Dermis microvascular lymphatic vessel endothelial cell (primary cell): ENCODE measurements at regions not wholly inside any gene's neighbourhood (a gene's known extent, or its start where the extent isn't known, plus 50 kb on each side); places are given as distances from the start of the nearest gene placed in this dataset.
"Not testable (repeated sequence)": the region's sequence is repeated elsewhere in the genome, so short reads cannot be mapped to it uniquely, and the experiment has no call there.

Source experiments
- DNase-seq, 2 donors: peaks; one replicate each; pipeline versions ENCODE4 v3.0.0 to v3.0.0-alpha.2; 2010; ENCODE audit warnings: low read depth in 2 of 2

GRCh38 chr1:29549728-29550118, 313.4 kb downstream of the PTPRU start:
- DNase-seq: not testable (repeated sequence)

GRCh38 chr1:29549001-29549400, 312.7 kb downstream of the PTPRU start:
- DNase-seq: no peak

- DNase-seq: no peak
Observed at GRCh38 chr1:29548091-29548490, 311.8 kb downstream of the PTPRU start.

GRCh38 chr1:29547300-29547699, 311.0 kb downstream of the PTPRU start:
- no peak for DNase-seq

GRCh38 chr1:29546496-29546895, 310.2 kb downstream of the PTPRU start:
- no peak for DNase-seq

GRCh38 chr1:29544406-29544805, 308.1 kb downstream of the PTPRU start:
- DNase-seq: no peak

GRCh38 chr1:29543586-29543985, 307.3 kb downstream of the PTPRU start:
- DNase-seq: no peak

- DNase-seq: peak in 1 of 2 donors; percentile 10
Observed at GRCh38 chr1:29542548-29542947, 306.2 kb downstream of the PTPRU start.

- no peak for DNase-seq
Observed at GRCh38 chr1:29541631-29542030, 305.3 kb downstream of the PTPRU start.

GRCh38 chr1:29540801-29541357, 304.6 kb downstream of the PTPRU start:
- no peak for DNase-seq

GRCh38 chr1:29539971-29540370, 303.6 kb downstream of the PTPRU start:
- no peak for DNase-seq

- DNase-seq: no peak
Observed at GRCh38 chr1:29538586-29538985, 302.3 kb downstream of the PTPRU start.

GRCh38 chr1:29532751-29533150, 296.4 kb downstream of the PTPRU start:
- DNase-seq: no peak

GRCh38 chr1:29532285-29532684, 296.0 kb downstream of the PTPRU start:
- DNase-seq: no peak

GRCh38 chr1:29531596-29531995, 295.3 kb downstream of the PTPRU start:
- no peak for DNase-seq

- DNase-seq: no peak
Observed at GRCh38 chr1:29529677-29530278, 293.5 kb downstream of the PTPRU start.

GRCh38 chr1:29527314-29528004, 291.1 kb downstream of the PTPRU start:
- DNase-seq: no peak

- no peak for DNase-seq
Observed at GRCh38 chr1:29525941-29526340, 289.6 kb downstream of the PTPRU start.

- DNase-seq: no peak
Observed at GRCh38 chr1:29524285-29525065, 288.2 kb downstream of the PTPRU start.

GRCh38 chr1:29523576-29523975, 287.3 kb downstream of the PTPRU start:
- no peak for DNase-seq

GRCh38 chr1:29523136-29523535, 286.8 kb downstream of the PTPRU start:
- no peak for DNase-seq

GRCh38 chr1:29521811-29522580, 285.7 kb downstream of the PTPRU start:
- no peak for DNase-seq
